GM21423 (cell line): ENCODE measurements at regions not wholly inside any gene's neighbourhood (a gene's known extent, or its start where the extent isn't known, plus 50 kb on each side); places are given as distances from the start of the nearest gene placed in this dataset.

Experiments
- ATAC-seq: cut with Tn5 transposase; IDR thresholded peaks from one replicate; pipeline ENCODE4 v1.9.1; 2021; ENCODE audit warnings: mild to moderate bottlenecking, moderate library complexity; ENCODE audit not compliant: unreplicated experiment

DNA sequence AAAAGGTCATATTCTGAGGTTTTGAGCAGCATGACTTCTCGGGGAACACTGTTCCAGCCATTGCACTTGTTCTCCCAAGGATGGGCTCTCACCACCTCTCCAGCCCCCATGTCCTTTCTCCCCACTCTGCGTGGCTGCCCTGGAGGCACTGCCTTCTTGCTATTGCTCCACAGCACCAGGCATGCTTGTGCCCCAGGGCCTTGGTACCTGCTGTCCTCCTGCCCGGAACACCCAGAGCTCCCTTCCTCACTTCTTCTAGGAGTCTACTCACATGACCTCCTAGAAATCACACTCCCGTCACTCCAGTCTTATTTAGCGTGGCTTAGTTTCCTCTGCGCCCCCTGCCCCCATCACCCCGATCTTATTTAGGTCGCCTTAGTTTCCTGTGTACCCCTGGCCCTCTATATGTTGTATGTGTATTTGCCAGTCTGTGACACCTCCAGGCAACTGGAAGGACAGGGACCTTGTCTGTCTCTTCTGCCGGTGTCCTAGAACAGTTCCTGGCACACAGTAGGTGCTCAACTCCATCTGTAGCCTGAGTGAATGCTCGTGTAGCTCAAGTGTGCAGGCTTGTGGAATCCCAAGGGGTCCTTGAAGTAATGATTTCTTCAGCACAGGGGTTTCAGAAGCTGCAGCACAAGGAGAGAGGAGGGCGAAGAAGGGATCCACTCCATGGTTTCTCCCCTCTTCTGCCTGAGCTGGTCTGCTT lies 208.6 kb upstream of the CIBAR2 start:
- ATAC-seq = no peak

GRCh38 chr16:85321509-85322271 lies 209.4 kb upstream of the CIBAR2 start:
- ATAC-seq = no peak

GRCh38 chr16:85323230-85323960 lies 211.1 kb upstream of the CIBAR2 start:
- no peak for ATAC-seq

DNA sequence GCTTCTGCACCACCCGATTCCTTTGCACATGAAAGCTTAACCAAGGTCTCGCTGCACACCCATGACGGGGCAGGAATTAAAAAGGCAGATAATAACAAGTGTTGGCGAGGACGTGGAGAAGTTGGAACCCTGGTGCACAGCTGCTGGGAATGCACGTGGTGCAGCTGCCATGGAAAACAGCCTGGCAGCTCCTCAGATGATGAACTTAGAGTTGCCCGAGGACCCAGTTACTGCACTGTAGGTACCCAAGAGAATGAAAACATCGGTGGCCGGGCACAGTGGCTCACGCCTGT lies 211.6 kb upstream of the CIBAR2 start:
- ATAC-seq = no peak

GRCh38 chr16:85324488-85324887 lies 212.2 kb upstream of the CIBAR2 start:
- ATAC-seq = no peak

- ATAC-seq = no peak
These were observed 214.0 kb upstream of the CIBAR2 start for GRCh38 chr16:85326113-85326793.

DNA sequence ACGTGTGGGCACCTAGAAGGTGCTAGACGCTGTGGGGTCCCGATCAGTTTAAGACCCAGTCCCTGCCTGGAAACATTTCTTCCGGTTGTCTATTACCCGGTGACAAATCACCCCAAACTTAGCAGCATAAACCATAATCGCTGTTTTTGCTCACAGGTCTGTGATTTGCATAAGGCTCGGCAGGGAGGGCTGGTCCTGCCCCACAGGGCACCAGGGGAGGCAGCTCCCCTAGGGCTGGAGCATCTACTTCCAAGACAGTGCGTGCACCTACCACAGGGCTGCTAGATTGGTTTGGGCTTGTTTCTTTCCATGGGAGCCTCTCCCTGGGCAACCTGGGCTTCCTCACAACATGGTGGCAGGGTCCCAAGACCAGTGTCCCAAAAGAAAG lies 214.5 kb upstream of the CIBAR2 start:
- ATAC-seq = no peak

- ATAC-seq = no peak
These were observed 215.7 kb upstream of the CIBAR2 start for GRCh38 chr16:85327731-85328675.

DNA sequence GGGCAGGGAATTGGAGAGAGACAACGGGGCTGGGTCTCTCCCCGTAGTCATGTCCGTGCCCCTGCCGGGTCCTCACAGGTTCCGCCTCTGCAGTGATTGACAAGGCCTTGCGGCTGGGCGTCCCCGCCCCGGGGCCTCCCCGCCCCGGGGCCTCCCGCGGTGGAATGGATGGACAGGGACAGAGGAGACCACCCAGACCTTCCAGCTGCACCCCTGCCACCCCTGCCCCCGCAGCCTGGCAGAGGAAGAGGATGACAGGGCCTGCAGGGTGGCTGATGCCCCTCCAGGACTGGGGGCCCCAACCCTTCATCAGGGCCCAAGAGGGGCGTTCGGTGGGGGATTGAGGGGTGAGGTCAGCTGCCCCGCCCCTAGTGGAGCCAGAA lies 216.4 kb upstream of the CIBAR2 start:
- no peak for ATAC-seq

DNA sequence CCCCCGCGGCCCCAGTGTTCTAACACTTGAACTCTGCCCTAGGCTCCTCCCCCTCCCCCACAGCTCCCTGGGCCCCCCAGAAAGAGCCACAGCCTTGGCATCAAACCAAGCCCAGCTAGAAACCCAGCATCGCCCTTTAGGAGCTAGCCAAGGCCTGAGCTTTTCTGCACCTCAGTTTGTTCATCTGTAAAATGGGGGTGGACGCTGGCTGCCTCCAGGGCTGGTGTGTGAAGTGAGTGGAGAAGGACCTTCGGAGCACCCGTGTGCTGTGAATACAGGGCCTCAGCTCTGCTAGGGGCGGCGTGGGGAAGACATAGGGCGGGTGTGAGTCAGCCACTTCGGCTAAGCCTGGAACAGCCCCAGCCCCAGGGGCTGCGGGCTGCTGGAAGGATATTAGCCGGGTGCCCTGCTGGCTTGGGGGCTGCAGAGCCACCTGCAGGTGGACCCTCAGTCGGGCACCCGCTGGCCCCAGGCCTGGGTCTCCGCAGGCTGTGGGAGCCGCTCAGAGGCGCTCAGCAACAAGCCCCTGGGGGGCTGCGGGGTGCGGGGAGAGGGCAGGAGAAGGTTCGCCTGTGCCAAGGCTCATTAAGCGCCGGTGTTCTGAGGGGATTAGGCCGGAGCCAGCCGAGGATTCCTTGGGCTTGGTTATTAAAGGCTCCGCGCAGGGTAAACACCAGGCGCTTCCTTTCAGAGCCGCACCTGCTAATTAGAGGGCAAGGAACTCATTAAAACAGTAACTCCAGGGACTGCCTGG lies 217.0 kb upstream of the CIBAR2 start:
- no peak for ATAC-seq

GRCh38 chr16:85330006-85330693 lies 217.9 kb upstream of the CIBAR2 start:
- ATAC-seq = no peak

DNA sequence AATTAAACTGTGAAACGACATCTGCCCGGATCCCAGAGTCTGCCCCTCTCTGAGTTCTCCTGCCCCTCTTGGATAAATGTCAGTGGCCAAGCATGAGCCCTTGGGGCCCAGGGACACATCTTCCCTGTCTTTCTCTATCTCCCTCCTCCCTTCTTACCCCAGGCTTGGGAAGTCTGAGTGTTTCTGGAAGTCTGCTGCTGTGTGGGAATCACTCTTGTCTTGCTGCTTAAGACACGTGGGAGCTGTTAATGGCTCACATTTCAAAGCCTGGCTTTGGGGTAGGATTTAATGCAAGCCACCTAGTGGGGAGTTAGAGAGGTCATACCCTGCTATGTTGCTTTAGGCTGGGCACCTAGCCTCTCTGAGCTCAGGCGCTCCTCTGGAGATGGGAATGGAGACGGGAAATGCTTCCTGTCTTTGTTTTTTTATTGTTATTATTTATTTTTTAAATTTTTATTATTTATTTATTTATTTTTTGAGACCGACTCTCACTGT lies 218.5 kb upstream of the CIBAR2 start:
- no peak for ATAC-seq

- ATAC-seq = no peak
These were observed 219.4 kb upstream of the CIBAR2 start for GRCh38 chr16:85331688-85332087.

DNA sequence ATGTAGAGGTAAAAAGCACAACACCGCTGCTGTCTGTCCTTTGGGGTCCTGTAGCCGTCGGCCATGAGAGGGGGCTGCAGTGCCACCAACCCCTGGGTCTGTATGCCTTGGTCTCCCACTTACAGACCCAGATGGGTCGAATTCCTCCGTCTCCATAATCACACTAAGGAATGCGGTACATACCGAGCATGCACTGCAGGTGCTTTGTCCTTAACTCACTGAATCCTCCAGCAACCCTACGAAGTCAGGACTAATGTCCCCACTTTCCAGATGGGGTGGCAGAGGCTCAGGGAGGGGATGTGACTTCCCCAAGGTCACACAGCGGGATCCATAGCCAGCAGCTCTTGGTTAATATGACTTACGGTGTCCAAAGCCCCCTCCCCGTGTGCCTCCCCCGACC lies 219.9 kb upstream of the CIBAR2 start:
- no peak for ATAC-seq

DNA sequence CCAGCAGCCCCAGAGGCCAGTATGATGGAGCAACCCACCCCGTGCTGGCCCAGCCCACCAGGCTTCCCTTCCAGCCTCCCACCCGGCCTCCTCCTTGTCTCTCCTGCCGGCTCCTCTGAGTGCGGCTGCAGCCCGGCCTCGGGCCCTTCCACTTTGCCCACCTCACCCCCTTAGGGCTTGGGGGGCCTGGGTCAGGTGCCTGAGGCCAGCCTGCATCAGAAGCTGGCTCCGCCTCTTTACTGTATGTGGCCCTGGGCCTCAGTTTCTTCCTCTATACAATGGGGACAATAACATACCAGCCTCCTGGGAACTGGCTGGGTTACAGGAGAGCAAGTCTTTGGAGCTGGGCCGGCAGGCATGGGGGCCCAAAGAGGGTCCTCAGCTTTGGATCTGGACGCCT lies 221.1 kb upstream of the CIBAR2 start:
- ATAC-seq = no peak

GRCh38 chr16:85333744-85334640 lies 221.7 kb upstream of the CIBAR2 start:
- no peak for ATAC-seq

DNA sequence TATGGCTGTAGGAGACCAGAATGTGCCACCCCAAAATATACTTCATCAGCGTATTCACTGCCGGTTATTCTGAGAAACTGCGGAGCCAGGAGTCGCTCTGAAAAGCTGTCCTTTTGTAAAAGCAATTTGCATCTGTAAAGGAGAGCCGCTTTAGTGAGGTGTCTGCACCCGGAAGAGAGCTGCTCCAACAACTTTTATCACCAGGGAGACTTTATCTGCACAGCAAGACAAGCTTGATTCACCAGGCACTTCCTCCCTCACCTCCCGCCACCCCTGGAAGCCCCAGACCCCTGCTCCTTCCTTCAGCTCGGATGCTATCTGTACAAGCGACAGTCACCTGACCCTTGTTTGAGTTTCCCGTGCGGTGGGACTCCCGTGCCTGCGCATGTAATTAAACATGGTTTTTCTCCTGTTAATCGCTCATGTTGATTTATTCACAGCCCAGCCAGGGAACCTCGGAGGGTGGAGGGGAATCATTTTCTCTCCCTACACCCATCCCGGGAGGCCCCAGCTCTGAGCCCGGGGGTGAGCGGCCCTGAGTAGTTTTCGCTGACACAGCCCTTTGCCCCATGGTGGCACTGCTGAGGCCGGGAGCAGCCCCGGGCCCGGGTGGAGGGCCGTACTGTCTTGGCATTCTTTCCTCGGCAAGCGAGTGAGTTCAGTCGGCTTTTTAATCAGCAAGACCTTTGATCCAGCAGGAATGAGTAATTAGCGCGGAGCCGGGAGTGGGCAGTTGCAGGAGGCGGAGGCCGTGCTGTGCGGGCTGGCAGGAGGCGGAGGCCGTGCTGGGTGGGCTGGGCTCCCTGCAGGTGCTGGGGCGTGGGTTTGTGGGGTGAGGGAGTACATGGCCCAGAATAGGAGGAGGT lies 222.7 kb upstream of the CIBAR2 start:
- no peak for ATAC-seq
